ENCODE measurements at regions not wholly inside any gene's neighbourhood (a gene's known extent, or its start where the extent isn't known, plus 50 kb on each side); places are given as distances from the start of the nearest gene placed in this dataset.

DNA sequence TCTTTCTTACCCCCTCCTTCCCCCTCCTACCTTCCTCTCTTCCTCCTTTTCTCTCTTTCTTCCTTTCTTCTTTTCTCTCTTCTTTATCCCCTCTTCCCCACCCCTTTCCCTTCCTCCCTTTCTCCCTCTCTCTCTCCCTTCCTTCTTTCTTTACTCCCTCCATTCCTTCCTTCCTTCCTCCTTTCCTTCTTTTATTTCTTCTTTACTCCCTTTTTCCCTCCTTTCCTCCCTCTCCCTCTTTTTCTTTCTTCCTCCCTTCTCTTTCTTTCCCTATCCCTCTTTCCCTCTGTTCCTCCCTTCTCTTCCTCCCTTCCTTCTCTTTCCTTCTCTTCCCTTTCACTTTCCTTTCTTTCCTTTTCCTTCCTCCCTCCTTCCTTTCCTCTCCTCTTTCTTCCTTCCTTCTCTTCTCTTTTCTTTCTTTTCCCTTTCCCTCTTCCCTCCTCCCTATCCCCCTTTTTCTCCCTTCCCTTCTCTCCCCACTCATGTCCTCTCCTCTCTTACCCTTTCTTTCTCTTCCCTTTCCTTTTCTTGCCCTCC, 302.3 kb upstream of the TBX3 start:
- no peak for DNase-seq (ENCODE audit: low read depth in 2 of 2)

DNA sequence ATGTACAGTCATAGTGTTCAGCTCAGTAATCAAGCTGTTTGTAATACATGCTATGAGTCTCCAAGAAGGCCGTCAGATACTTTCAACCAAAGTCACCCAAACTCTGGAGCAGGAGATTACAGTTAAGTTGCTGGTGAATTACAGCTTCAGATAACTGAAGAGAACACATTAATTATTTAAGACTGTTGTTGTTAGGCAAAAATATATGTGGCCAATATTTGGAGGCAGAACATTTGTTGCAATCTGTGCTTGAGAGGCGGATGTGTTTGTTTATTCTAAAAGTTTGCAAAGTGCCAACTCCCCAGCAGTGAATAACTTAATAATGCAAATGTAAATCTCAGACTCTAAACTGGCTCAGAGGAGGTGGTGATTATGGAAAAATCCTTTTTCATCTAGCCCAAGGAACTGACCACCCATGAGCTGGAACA, 300.7 kb upstream of the TBX3 start:
- no peak for DNase-seq (ENCODE audit: low read depth in 2 of 2)

DNA sequence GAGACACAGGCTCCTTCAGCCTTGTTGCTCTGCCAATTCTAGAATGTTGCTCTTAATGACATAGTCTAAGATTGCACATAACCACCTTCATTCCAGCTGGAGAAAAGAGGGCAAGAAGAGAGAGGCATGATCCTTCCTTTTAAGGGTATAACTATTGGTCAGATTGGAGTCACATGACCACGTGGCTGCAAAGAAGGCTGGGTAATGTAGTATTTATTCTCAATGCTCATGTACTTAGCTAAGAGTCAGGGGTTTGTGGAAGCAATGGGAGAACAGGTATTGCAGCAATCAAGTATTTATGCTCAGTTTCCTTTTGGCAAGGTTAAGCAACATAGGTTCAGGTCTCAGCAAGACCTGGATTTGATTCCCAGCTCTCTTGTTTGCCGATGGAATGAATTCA, 298.8 kb upstream of the TBX3 start:
- DNase-seq (ENCODE audit: low read depth in 2 of 2), result no peak

DNA sequence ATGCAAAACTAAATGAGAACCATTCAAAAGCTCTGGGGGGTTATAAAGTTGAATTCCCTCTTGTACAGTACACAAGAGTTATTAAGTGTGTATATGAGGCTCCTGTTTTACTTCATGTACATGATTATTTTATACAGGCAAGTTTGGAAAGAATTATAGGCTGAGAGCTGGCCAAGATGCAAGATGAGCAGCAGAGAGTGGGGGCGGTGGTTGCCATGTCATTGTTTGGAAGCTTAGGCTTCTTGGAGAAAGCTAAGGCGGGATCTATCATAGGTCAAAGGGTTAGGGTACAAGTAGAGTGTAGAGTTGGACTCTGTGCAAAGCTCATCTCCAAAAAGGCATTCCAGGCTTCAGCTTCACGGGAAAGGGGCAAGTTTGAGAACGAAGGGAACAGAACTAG, 297.1 kb upstream of the TBX3 start:
- DNase-seq (ENCODE audit: low read depth in 2 of 2), result no peak

DNA sequence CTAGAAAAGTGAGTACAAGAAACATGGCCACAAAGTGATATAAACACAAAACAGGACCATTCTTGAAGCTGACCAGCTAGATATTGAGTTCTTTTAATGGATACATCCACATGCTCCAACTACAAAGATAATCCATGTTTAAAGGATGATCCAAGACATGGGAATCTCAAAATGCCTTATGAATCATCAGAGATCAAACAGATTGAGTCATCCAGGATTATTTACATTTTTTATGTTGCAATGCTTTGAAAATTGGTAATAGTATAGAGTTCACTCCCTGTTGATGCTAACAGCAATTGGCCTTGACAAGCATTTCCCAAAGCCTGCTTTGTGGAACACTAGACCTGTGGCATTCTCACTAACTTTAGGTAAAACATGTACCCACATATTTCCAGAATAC, 293.0 kb upstream of the TBX3 start:
- peak; percentile 62 to 66 for DNase-seq (ENCODE audit: low read depth in 2 of 2)

DNA sequence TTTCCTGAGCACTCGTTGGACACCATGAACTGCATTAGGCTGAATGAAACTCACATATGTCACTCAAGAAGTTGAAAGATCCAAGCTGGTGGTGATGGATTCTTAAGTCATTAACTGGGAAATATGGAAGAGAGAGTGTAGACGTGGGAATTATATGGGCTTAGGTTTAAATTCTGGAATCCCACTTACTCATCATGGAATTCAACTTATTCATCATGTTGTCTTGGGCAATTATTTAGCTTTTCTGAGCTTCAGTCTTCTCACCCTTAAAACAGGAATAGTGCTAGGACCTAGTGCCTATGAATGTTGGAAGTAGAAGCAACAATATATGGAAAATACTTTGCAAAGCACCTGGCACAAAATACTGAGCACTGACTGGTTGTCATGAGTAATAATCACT, 292.4 kb upstream of the TBX3 start:
- no peak for DNase-seq (ENCODE audit: low read depth in 2 of 2)

DNA sequence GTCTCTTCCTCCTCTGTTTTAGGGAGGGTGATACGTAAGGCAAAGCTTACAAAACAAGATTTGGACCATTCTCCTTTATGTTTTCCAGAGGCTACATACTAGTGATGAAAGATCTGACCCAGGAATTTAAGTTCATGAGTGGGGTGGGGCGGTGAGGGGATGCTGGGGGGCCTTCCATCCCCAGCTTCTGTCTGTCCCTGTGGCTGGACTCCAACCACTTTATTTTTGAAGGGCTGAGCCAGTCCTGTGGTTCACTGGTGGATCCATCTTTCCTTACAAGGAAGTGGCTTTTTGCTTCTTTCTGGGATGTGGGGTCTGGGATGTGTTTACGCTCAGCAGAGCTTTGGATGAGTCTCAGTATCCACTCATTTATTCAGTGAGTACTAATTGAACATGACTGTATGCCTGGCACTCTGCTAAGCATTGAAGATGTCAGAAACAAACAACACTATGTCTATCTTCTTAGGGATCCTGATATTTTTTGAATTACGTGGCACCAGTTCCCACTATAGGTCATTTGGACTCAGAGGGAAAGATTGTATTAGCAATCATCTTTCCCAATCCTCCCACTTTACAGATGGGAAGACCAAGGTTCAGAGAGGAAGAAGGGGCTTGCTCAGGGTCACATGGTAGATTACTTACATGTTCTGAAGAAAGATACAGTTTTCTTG, 291.8 kb upstream of the TBX3 start:
- no peak for DNase-seq (ENCODE audit: low read depth in 2 of 2)

DNA sequence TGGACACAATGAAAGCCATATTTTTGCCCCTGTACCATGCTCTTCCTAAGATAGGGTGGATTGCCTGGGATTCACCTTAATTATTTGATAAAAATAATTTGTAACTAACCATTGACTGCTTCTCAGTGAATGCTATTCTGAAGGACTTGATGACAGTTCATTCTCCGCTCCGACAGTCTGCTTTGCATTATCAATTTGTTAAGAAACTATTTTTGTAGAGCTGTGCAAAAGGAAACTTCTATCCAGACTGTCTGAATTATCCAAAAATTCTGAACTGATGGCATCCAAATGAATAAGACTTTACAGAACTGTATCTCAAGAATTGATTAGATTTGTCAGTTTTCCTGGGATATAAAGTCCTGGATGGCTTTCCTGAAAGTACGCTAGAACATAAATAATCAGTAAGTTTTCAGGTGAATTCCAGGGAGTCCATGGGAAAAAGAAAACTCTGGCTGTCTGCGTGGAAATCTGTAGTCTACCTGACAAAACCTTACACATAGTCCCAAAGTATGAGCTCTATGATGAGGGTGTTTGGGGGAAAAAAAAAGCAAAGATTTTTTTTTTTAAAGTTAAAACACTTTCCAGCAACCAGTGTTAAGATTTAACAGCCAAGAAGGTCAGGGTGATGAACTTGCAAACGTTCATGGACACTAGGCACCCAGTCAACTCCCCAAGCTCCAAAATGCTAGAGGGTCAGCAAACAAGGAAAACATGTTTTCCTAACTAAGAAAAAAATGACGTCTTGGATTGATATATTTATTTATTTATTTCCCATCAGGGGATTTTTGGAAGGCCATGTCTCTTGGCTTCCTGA, 291.1 kb upstream of the TBX3 start:
- no peak for DNase-seq (ENCODE audit: low read depth in 2 of 2)

DNA sequence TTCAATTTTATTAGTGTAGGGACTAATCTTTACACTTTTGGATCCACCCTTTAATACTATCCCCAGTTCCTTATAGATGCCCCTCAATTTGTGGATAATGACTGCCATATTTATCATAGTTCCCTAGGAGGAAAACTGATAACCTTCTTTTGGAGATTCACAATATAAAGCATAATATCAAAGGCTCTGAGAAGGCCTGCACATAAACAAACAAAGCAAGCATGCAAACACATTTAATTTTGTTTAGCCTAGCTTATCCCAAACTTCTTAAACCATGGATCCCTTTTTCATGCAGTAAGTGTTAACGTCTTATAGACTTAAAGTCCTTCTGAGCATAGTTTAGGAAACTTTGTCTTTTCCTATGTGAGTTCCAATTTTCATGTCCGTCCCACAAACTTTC, 290.4 kb upstream of the TBX3 start:
- DNase-seq (ENCODE audit: low read depth in 2 of 2), result no peak

DNA sequence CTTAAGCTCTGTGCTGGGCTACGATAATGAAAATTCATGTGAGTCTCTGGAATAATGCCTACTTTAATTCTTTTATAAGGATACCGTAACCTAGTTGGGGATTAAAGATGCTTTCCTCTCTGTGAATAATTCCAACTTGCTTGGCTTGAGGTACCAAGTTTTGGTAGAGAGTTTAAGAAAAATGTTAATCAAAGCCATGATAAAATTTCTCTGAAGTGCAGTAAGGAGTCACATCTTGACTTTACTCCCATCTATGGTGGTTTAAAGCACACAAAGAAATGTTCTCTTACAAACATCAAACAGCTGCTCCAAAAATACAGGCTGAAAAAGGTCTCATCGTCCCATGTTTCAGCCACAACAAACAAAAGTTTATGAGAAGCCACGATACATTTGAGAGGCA, 284.8 kb upstream of the TBX3 start:
- DNase-seq (ENCODE audit: low read depth in 2 of 2), result no peak

DNA sequence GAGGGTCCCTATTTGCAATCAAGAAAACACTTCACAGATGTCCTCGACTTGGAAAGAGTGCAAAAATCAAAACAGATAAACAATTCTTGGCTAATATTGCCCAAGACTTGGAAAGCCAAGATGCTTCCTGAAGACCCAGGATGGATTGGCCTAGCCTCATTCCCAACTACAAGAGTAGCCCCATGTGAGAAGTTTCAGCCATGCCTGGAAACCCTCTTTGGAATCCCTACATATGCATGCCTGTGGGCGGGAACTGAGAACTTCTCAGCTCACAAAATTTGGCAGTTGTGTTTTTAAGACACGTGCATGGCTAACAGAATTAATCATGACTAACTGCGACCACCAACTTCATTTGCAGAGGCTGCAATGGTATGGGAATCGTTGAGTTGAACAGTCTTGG, 283.2 kb upstream of the TBX3 start:
- DNase-seq (ENCODE audit: low read depth in 2 of 2), result no peak

DNA sequence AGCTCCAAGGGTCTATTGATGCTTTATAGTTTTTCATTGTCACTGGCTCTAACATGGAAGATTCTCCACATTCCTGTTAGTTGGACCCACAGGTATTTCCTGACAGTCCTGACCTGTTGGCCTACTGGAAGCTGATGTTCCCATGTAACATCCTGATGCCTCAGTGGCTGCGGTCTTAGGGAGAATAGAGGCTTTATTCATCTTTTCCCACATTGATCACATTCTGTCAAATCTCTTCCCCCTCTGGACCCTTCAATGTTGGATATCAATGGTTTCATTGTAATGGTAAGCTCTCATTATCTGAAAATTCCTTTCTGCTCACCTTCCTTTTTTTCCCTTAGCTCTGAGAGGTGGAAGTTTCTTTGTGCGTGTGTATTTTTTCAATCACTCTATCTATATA, 280.9 kb upstream of the TBX3 start:
- no peak for DNase-seq (ENCODE audit: low read depth in 2 of 2)

DNA sequence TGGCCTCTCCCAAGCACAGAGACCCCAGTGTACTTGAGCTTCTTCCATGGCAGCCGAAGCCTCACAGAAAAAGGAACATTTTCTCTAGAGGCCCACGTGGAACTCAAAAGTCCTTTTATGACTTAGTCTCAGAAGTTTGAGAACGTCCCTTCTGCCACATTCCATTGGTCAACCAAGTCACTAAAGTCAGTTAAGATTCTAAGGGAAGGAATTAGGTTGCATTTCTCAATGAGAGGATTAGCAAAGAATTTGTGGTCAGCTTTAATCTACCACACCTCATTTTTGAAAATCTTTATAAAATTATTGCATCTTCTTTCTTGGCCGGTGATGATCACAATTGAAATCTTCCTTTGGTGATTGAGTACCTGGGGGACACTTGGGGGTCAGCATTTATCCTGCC, 279.9 kb upstream of the TBX3 start:
- no peak for DNase-seq (ENCODE audit: low read depth in 2 of 2)

DNA sequence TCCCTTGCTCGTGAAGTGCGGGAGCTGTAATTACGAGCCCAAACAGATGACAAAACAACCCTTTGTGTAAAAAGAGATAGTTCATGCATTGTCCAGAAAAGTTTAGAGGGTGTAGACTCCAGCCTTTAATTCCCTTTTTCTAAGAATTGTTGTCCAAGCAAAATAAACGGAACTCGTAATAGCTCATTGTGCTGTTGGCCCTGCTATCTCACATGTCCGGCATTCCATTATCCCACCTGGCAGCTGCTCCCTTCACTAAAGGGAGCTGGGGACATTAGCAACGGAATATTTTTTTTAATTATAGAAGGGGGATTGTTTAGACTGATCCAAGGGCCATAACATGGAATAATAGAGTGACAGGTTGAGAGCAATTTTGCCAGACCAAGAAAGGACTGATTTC, 277.5 kb upstream of the TBX3 start:
- no peak for DNase-seq (ENCODE audit: low read depth in 2 of 2)

DNA sequence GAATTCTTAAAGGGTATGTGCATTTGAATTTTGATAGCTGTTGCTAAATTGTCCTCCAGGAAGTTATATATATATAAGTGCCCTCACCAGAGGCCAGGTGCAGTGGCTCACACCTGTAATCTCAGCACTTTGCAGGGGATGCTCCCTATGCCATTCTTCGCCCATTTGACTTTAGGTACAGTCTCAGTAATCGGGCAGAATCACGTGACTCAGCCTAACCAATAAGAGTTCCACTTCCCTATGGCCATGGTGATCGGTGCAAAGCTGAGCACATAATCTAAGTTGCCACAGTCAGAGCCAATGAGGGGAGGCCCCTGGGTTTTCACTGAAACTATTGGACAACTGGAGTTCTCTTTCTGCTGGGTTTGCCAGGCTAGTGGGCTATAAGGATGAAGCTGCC, 274.6 kb upstream of the TBX3 start:
- DNase-seq (ENCODE audit: low read depth in 2 of 2), result no peak

DNA sequence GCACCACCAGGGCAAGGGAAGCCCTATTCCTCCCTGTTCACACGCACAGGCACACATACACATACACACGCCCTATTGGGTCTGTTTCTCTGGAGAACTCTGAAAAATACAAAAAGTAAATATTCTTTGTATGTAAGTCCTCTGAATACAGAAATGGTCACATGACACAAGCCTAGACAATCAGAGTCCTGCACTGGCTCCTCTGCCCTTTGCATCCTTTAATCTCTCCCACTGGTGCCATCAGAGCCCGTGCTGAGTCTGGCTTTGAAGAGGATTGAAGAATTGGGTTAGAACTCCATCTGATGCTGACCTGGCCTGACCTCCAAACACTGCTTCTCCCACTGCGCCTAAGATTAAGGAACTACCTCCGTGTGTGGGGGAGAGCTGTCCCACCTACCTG, 273.2 kb upstream of the TBX3 start:
- no peak for DNase-seq (ENCODE audit: low read depth in 2 of 2)

DNA sequence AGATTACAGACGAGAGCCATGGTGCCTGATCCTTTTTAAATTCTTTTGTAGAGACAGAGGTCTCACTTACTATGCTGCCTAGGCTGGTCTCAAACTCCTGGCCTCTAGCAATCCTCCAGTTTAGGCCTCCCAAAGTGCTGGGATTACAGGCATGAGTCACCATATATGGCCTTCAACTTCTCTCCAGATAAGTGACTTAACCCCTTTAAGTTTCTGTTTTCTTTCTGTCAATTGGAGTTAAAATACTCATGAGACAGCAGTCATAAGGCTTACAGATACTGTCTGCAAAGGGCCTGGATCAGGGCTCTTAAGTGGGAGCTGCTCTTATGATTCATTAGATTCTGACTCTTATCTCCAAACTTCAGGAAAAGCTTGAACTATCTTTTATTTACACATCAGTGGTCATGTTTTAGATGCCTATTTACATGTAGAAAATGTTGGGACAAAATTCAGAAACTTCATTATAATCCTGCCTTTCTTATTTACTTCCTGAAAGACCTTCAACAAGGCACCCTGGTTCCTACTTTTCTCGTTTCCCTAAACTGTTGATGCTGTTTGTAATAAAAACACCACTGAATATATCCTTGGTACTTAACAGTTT, 271.5 kb upstream of the TBX3 start:
- no peak for DNase-seq (ENCODE audit: low read depth in 2 of 2)

DNA sequence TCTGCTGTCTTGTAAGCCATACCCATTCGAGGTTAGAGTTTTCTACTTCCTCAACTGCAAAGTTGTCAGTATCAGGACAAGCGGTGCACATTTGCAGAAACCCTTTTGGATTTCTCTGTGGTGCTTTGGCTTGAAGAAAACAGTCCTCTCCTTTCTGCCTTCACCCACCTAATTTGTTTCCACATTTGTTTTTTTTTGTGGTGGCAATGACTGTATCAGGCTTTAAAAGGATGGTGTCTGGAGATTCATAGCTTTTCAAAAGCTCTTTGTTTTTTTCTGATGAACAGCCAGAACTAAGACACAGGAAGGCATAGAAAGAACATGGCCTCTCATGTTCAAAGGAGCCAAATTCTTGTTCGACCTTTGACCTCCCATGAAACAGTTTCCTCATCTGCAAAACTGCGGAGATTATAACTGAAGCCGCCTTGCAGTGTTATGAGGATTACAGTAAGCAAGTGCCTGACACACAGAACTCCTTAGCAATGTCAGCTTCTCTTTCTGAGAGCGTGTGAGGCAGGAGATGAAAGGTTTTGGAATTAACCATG, 270.6 kb upstream of the TBX3 start:
- no peak for DNase-seq (ENCODE audit: low read depth in 2 of 2)

DNA sequence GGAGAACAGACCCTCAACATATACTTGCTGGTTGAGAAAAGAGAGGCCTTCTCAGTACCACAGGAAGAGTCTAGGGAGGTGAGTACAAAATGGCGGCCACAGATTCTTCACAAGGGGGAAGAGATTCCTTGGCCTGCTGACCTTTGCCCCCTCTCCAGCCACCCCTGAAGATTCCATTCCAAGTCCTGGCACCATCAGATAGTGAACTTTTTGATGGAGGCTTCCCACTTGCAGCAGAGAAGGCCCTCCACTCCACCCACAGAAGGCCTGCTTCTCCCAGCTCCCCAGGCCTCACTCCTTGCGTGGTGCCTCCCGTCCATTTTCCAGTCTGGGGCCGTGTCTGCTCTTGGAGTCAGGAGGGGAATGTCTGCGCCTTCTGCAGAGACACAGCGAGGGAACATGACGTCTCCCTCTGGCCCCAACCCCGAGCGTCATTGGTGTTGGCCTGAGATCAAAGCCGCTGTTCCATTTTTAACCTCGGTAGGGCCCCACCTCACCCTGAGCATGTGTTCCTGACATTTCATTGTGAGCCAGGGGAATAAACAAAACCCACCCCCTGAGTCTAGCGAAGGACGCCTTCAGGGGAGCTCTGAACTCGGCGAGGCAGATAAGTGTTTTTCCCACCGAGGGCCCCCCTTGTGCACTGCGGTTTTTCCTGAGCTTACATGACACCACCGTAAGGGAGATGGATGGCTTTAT, 268.7 kb upstream of the TBX3 start:
- no peak for DNase-seq (ENCODE audit: low read depth in 2 of 2)

DNA sequence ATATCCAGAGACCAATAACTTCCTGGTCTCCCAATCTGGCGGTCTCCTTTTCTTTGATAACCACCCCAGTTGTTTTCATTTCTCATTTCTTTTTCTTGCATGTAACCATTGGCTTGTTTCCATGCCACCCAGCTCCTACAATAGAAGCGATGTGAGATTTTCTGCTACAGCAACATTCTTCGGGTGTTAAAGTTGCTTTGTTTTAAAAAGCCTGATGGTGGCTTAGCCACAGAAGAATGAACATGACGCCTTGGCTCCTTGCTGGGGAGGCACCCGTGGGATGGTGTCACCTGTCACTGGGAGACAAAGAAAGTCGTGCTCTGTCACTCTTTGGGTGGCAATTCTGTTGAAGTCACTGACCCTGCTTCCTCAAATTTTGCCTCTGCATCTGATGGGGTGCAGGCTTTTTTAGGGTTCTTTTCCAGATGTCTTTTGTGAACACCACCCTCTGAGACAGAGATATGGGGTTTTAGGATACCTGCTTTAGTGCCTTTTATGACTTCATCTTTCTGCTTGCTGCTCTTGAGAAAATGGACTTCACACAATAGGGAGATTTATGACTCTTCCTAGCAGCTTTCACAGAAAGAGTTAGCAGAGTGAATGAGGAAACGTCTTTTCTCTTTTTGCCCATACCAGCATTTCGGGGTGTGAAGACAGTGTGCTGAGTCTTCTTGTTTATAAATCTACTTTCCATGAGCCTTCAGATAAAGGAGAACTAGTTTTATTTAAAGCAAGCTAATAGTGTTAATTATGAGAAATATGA, 265.3 kb upstream of the TBX3 start:
- DNase-seq (ENCODE audit: low read depth in 2 of 2), result no peak

DNA sequence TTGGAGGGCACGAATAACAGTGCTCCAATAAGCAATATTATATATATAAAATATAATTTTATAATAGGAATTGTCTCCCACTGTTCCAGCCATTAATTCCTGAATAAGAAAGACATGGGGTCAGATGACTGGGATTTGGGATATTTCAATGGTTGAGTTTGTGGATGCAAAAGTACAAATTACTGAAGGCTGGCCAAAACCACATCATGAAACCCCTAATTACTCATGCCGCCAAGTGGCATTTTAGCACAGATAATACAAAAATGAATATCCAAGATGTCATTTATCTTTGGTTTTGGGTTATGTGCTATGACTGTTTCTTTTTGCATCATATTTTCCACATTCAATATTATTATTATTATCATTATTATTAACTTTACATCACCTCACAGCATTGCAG, 261.4 kb upstream of the TBX3 start:
- no peak for DNase-seq (ENCODE audit: low read depth in 2 of 2)
